MCF 10A (cell line): ENCODE measurements at regions not wholly inside any gene's neighbourhood (a gene's known extent, or its start where the extent isn't known, plus 50 kb on each side); places are given as distances from the start of the nearest gene placed in this dataset.

ENCODE experiments used
- BruUV-seq: library from RNA; stranded (reverse); fragments of 400-500 nt; replicated peaks from 2 replicates; lab custom pipeline; 2021; lab: Mats Ljungman, UMichigan
- CTCF ChIA-PET: fragments of 300-600 bp; sonication (Branson Sonifier 250); formaldehyde crosslinking; extraction: SDS; loops from one replicate; lab custom pipeline; 2021; ENCODE audit warnings: antibody characterized with exemption, inconsistent platforms; lab: Yijun Ruan, JAX
- POLR2A ChIA-PET: fragments of 300-600, 350-650 bp; sonication (Branson Sonifier 250); formaldehyde crosslinking; extraction: SDS; loops from one replicate; lab custom pipeline; 2020; ENCODE audit warnings: antibody characterized with exemption, inconsistent platforms; lab: Yijun Ruan, JAX
- DNase-seq: peaks from one replicate; pipeline ENCODE4 v3.0.0-alpha.2; 2018; ENCODE audit not compliant: unreplicated experiment
- H3K27ac Mint-ChIP-seq: one replicate; pipeline ENCODE4 v1.8.0; 2022; ENCODE audit warnings: mild to moderate bottlenecking, low read depth, mixed read lengths; ENCODE audit not compliant: unreplicated experiment
- H3K27me3 Mint-ChIP-seq: one replicate; pipeline ENCODE4 v1.8.0; 2022; ENCODE audit warnings: mixed read lengths; ENCODE audit not compliant: insufficient read depth, unreplicated experiment
- H3K36me3 Mint-ChIP-seq: one replicate; pipeline ENCODE4 v1.8.0; 2022; ENCODE audit warnings: mild to moderate bottlenecking, moderate library complexity, mixed read lengths; ENCODE audit not compliant: insufficient read depth, unreplicated experiment
- H3K4me1 Mint-ChIP-seq: one replicate; pipeline ENCODE4 v1.8.0; 2022; ENCODE audit warnings: mixed read lengths; ENCODE audit not compliant: insufficient read depth, unreplicated experiment
- H3K4me3 Mint-ChIP-seq: one replicate; pipeline ENCODE4 v1.8.0; 2022; ENCODE audit warnings: mild to moderate bottlenecking, moderate library complexity, mixed read lengths; ENCODE audit not compliant: unreplicated experiment
- H3K9me3 Mint-ChIP-seq: one replicate; pipeline ENCODE4 v1.8.0; 2022; ENCODE audit warnings: mixed read lengths; ENCODE audit not compliant: unreplicated experiment
- CTCF ChIP-seq: fragments of 200-600 bp; IDR thresholded peaks from one replicate; pipeline ENCODE4 v1.8.0; 2022; ENCODE audit warnings: antibody characterized with exemption, mild to moderate bottlenecking; ENCODE audit not compliant: unreplicated experiment
- intact Hi-C: fragments of 100-400 bp; cut with micrococcal nuclease; formaldehyde crosslinking; loops from 2 replicates; pipeline ENCODE4 v1.14.1; 2022

GRCh38 chr1:221823561-221823960 is 81.7 kb upstream of the DUSP10 start:
- H3K4me3 Mint-ChIP-seq: no peak overlapping the region
- BruUV-seq: no TSS peak
- no peaks in the 10 kb centered on the region for H3K9me3 Mint-ChIP-seq
- H3K4me1 Mint-ChIP-seq: peaks cover 22% of the 10 kb centered on the region
- no peaks in the 10 kb centered on the region for H3K36me3 Mint-ChIP-seq
- intact Hi-C loops: no loop called here
- POLR2A ChIA-PET: interaction anchor here (0.6 to 1.1 kb wide), 5 partner anchors 17 to 513 kb away, joined by 3 to 7 read pairs (median 4); no protein-coding TSS in a partner anchor
- no peaks in the 10 kb centered on the region for H3K27me3 Mint-ChIP-seq
- CTCF ChIA-PET: interaction anchor here (0.8 kb wide), 2 partner anchors 22 to 345 kb away, joined by 5 to 7 read pairs; no protein-coding TSS in a partner anchor
- TF ChIP-seq CTCF: no peak
- no peak overlapping the region for H3K27ac Mint-ChIP-seq
- no peak for DNase-seq

GRCh38 chr1:221823149-221823548 is 81.3 kb upstream of the DUSP10 start:
- POLR2A ChIA-PET: interaction anchor here (0.6 to 0.9 kb wide), 2 partner anchors 17 to 513 kb away, joined by 3 to 4 read pairs; no protein-coding TSS in a partner anchor
- Mint-ChIP-seq H3K27ac (no peak overlapping the region), H3K36me3 (no peaks in the 10 kb centered on the region), H3K4me3 (no peak overlapping the region), H3K9me3 (no peaks in the 10 kb centered on the region), H3K4me1 (peaks cover 19% of the 10 kb centered on the region), H3K27me3 (no peaks in the 10 kb centered on the region)
- CTCF ChIA-PET: interaction anchor here (0.8 kb wide), 1 partner anchor 21 kb away, joined by 5 read pairs; no protein-coding TSS in a partner anchor
- no peak for DNase-seq
- TF ChIP-seq CTCF: no peak
- no TSS peak for BruUV-seq
- intact Hi-C loops: no loop called here

- Mint-ChIP-seq H3K27ac (no peak overlapping the region), H3K4me1 (peaks cover 19% of the 10 kb centered on the region), H3K4me3 (no peak overlapping the region), H3K9me3 (no peaks in the 10 kb centered on the region), H3K27me3 (no peaks in the 10 kb centered on the region), H3K36me3 (no peaks in the 10 kb centered on the region)
- ChIA-PET CTCF (no interaction called here), POLR2A (interaction anchor here (0.7 kb wide), 1 partner anchor 136 kb away, joined by 3 read pairs; no protein-coding TSS in a partner anchor)
- DNase-seq: no peak
- BruUV-seq: no TSS peak
- TF ChIP-seq CTCF: no peak
- intact Hi-C loops: no loop called here
Measured at GRCh38 chr1:221822591-221822990, 80.7 kb upstream of the DUSP10 start.

GRCh38 chr1:221816899-221817298 is 75.0 kb upstream of the DUSP10 start:
- POLR2A ChIA-PET: interaction anchor here (0.9 to 1.7 kb wide), 6 partner anchors 11 to 144 kb away, joined by 3 to 5 read pairs (median 4); partner anchors contain the start of gene DUSP10
- intact Hi-C loops: no loop called here
- H3K4me3 Mint-ChIP-seq: no peak overlapping the region
- DNase-seq: peak; percentile 49
- peaks cover 19% of the 10 kb centered on the region for H3K4me1 Mint-ChIP-seq
- peaks cover 7% of the 10 kb centered on the region for H3K9me3 Mint-ChIP-seq
- no peak overlapping the region for H3K27ac Mint-ChIP-seq
- TF ChIP-seq CTCF: no peak
- CTCF ChIA-PET: interaction anchor here (0.6 to 1.3 kb wide), 6 partner anchors 14 to 638 kb away, joined by 3 to 4 read pairs (median 3); no protein-coding TSS in a partner anchor
- no peaks in the 10 kb centered on the region for H3K27me3 Mint-ChIP-seq
- H3K36me3 Mint-ChIP-seq: no peaks in the 10 kb centered on the region
- BruUV-seq: no TSS peak
